Chondrocyte (in vitro differentiated cells): ENCODE measurements at regions not wholly inside any gene's neighbourhood (a gene's known extent, or its start where the extent isn't known, plus 50 kb on each side); places are given as distances from the start of the nearest gene placed in this dataset.

Experiments
- DNase-seq: peaks from one replicate; pipeline ENCODE4 v3.0.0; 2021; ENCODE audit warnings: mixed read lengths, low spot score
- H3K27ac Mint-ChIP-seq: one replicate; pipeline ENCODE4 v1.8.0; 2021; ENCODE audit warnings: mild to moderate bottlenecking, moderate library complexity, mixed read lengths; ENCODE audit not compliant: unreplicated experiment
- H3K27me3 Mint-ChIP-seq: 2 replicates; pipeline ENCODE4 v1.8.0; 2021; ENCODE audit warnings: low read depth, mixed read lengths
- H3K36me3 Mint-ChIP-seq: 2 replicates; pipeline ENCODE4 v1.8.0; 2021; ENCODE audit warnings: low read depth, mixed read lengths
- H3K4me1 Mint-ChIP-seq: 2 replicates; pipeline ENCODE4 v1.8.0; 2021; ENCODE audit warnings: low read depth, mild to moderate bottlenecking, mixed read lengths
- H3K4me3 Mint-ChIP-seq: one replicate; pipeline ENCODE4 v1.8.0; 2021; ENCODE audit warnings: mild to moderate bottlenecking, moderate library complexity, mixed read lengths; ENCODE audit not compliant: unreplicated experiment
- H3K9me3 Mint-ChIP-seq: 2 replicates; pipeline ENCODE4 v1.8.0; 2021; ENCODE audit warnings: low read depth, mixed read lengths
- TF ChIP-seq, protein P1 (sequence below): fragments of 200-600 bp; sonication (generic); IDR thresholded peaks from 2 replicates; pipeline ENCODE4 v1.5.0; 2021; ENCODE audit warnings: antibody characterized with exemption, mild to moderate bottlenecking, moderate library complexity

DNA sequence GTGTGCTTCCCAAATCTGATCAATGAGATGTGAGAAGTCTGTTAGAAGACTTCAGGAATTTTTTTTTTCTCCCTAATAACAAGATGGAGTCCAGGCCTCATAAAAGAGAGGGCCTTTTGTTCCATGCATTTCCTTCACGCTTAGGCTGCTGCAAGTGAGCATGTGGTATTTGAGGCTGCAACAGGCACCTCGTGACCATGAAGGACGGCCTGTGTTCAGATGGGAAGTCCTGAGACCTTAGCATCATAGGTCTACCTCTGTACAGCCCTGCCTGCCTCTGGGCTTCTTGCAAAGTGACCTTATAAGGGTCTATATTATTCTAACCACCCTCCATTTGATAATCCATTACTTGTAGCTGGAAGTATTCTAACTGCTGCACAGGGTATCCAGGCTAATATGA, 86.6 kb downstream of the BOD1 start:
- no peak overlapping the region for H3K4me3 Mint-ChIP-seq

DNA sequence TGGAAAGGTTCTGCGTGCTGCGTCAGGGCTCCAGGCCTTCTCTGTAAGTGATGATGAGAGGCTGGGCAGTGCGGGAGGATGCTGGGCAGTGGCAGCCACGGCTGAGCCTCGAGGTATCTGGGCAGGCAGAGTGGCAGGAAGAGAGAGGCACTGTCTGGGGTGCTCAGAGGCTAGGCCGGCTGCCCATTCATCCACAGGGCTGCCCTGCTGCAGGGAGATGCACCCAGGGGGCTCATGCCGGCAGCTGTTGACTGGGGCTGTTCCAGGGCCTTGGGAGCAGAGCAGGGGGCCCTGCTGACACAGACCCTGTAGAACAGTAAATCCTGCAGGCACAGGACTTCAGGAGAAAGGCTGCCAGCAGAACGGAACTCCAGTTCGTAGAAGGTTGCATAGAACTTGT, 88.8 kb downstream of the BOD1 start:
- DNase-seq = no peak
- Mint-ChIP-seq H3K4me1 (no peaks in the 10 kb centered on the region), H3K9me3 (no peaks in the 10 kb centered on the region), H3K27ac (no peak overlapping the region), H3K4me3 (no peak overlapping the region), H3K27me3 (no peaks in the 10 kb centered on the region), H3K36me3 (no peaks in the 10 kb centered on the region)
- TF ChIP-seq, protein P1, sequence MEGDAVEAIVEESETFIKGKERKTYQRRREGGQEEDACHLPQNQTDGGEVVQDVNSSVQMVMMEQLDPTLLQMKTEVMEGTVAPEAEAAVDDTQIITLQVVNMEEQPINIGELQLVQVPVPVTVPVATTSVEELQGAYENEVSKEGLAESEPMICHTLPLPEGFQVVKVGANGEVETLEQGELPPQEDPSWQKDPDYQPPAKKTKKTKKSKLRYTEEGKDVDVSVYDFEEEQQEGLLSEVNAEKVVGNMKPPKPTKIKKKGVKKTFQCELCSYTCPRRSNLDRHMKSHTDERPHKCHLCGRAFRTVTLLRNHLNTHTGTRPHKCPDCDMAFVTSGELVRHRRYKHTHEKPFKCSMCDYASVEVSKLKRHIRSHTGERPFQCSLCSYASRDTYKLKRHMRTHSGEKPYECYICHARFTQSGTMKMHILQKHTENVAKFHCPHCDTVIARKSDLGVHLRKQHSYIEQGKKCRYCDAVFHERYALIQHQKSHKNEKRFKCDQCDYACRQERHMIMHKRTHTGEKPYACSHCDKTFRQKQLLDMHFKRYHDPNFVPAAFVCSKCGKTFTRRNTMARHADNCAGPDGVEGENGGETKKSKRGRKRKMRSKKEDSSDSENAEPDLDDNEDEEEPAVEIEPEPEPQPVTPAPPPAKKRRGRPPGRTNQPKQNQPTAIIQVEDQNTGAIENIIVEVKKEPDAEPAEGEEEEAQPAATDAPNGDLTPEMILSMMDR = no peak

More for the DNA sequence above, 86.6 kb downstream of the BOD1 start:
- TF ChIP-seq, protein P1 = no peak
- no peaks in the 10 kb centered on the region for H3K36me3 Mint-ChIP-seq
- no peak for DNase-seq
- H3K27me3 Mint-ChIP-seq = no peaks in the 10 kb centered on the region
- no peak overlapping the region for H3K27ac Mint-ChIP-seq
- H3K4me1 Mint-ChIP-seq = peaks cover 7% of the 10 kb centered on the region
- no peaks in the 10 kb centered on the region for H3K9me3 Mint-ChIP-seq

DNA sequence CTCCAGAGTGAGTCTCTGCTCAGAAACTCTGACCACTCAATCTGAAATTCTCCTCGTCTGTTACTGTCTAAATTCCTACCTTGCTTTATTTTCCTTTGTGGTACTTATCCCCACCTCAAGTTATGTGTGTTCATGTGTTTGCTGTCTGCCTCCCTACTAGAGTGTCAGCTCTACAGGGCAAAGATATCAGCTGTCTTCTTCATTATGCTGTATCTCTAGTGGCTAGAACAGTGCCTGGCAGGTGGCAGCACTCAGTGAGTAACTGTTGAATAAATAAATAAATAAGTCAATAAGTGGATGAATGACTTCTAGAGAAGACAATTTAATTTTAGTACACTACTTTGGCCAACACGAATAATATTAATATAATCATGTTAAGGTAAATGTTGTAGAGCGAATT, 92.3 kb downstream of the BOD1 start:
- Mint-ChIP-seq H3K36me3 (peaks cover 4% of the 10 kb centered on the region), H3K4me3 (no peak overlapping the region), H3K4me1 (no peaks in the 10 kb centered on the region), H3K9me3 (peaks cover 7% of the 10 kb centered on the region), H3K27me3 (no peaks in the 10 kb centered on the region), H3K27ac (no peak overlapping the region)
- DNase-seq = no peak
- TF ChIP-seq, protein P1 = no peak

DNA sequence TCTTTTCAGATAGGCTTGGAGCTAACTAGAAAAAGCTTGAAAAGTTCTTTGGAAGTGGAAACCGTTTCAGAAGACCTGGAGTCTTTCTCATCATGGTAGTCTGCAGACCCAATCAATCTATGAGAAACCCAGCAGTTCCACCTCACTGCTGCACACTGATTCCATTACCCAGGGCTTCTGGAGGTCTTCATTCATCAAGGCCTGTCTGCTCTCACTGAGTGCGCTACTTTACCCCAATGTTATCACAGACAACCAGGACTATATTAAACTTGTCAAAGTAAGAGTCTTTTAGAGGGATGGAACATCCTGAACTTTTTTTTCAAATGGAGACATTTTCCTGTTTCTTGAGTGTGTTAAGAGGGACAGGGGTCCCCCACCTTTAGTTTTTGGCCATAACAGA, 93.1 kb downstream of the BOD1 start:
- no peak for DNase-seq
- Mint-ChIP-seq H3K27me3 (no peaks in the 10 kb centered on the region), H3K9me3 (peaks cover 8% of the 10 kb centered on the region), H3K4me1 (no peaks in the 10 kb centered on the region), H3K36me3 (peaks cover 4% of the 10 kb centered on the region), H3K4me3 (no peak overlapping the region), H3K27ac (no peak overlapping the region)
- TF ChIP-seq, protein P1 = no peak

DNA sequence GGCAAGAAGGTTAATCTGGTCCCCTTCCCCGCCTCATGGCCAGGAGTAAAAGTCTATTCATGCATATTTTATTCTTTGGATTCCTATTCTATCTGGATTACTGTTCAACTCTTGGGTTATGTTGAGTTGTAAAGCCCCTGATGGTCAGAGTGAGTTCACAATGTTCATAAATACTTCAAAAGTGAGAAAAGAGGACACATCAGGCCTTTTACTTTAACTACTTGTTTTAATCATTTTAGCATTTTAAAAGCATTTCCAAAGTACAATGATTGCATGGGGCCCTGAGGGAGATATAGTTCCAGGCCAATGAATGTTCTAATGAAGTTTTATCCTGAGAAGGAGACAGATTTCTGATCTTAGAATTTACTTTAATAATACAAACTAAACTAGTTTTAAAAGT, 93.9 kb downstream of the BOD1 start:
- no peak overlapping the region for H3K27ac Mint-ChIP-seq
- H3K4me3 Mint-ChIP-seq = no peak overlapping the region
- H3K4me1 Mint-ChIP-seq = no peaks in the 10 kb centered on the region
- DNase-seq = no peak
- H3K36me3 Mint-ChIP-seq = peaks cover 7% of the 10 kb centered on the region
- H3K27me3 Mint-ChIP-seq = no peaks in the 10 kb centered on the region
- TF ChIP-seq, protein P1 = no peak
- peaks cover 14% of the 10 kb centered on the region for H3K9me3 Mint-ChIP-seq
